RWPE2 (cell line): ENCODE measurements at regions not wholly inside any gene's neighbourhood (a gene's known extent, or its start where the extent isn't known, plus 50 kb on each side); places are given as distances from the start of the nearest gene placed in this dataset.

Experiments used
- ATAC-seq: fragments of 200-7000 bp; cut with Tn5 transposase; 3 replicates; pipeline ENCODE4 v1.9.1; 2021; ENCODE audit warnings: low read depth
- DNase-seq: peaks from one replicate; pipeline ENCODE4 v3.0.0-alpha.2; 2020; ENCODE audit warnings: low spot score
- H3K27ac ChIP-seq: fragments of 450-650 bp; 2 replicates; pipeline ENCODE4 v1.5.1; 2017; ENCODE audit warnings: mild to moderate bottlenecking; ENCODE audit not compliant: poor library complexity, severe bottlenecking
- H3K27me3 ChIP-seq: fragments of 250-450 bp; sonication (Bioruptor Pico); 2 replicates; pipeline ENCODE4 v1.5.1; 2021; ENCODE audit warnings: mild to moderate bottlenecking, moderate library complexity; ENCODE audit not compliant: insufficient read depth, poor library complexity, severe bottlenecking
- H3K36me3 ChIP-seq: fragments of 250-450 bp; sonication (Bioruptor Pico); 2 replicates; pipeline ENCODE4 v1.5.1; 2020; ENCODE audit warnings: low read depth, mild to moderate bottlenecking, moderate library complexity
- H3K4me1 ChIP-seq: fragments of 250-450 bp; sonication (Bioruptor Pico); 2 replicates; pipeline ENCODE4 v1.5.1; 2021; ENCODE audit warnings: mild to moderate bottlenecking, moderate library complexity; ENCODE audit not compliant: insufficient read depth, poor library complexity, severe bottlenecking
- H3K4me3 ChIP-seq: fragments of 250-450 bp; sonication (Bioruptor Pico); 2 replicates; pipeline ENCODE4 v1.5.1; 2021; ENCODE audit warnings: mild to moderate bottlenecking, moderate library complexity; ENCODE audit not compliant: severe bottlenecking
- H3K9me3 ChIP-seq: fragments of 250-450 bp; sonication (Bioruptor Pico); 2 replicates; pipeline ENCODE4 v1.5.1; 2021; ENCODE audit warnings: mild to moderate bottlenecking, moderate library complexity; ENCODE audit not compliant: severe bottlenecking
- TF ChIP-seq, protein P1 (sequence below): fragments of 450-650 bp; IDR thresholded peaks from one replicate; pipeline ENCODE4 v1.5.1; 2017; ENCODE audit warnings: mild to moderate bottlenecking, moderate library complexity; ENCODE audit not compliant: poor library complexity, severe bottlenecking

DNA sequence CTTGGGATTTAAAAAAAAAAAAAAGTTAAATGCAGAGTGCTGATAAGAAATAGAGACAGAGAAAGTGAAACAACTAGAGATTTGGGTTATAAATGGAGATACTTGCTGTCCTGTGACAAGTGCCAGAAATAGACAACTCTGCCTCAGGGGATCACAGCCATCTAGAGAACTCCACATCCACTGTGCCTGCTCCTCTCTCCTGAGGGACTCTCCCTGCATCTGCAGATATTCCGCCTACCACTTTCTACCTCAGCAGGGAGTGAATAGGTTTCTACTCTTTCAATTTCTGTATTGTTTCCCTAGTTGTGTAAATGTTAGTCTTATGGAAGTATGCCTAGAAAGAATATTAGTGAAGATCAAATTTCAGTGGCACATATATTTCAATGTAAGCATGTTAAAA is 307.2 kb downstream of the HTR1A start:
- Histone ChIP-seq H3K36me3 (no peaks in the 10 kb centered on the region), H3K27ac (no peak overlapping the region), H3K9me3 (no peaks in the 10 kb centered on the region), H3K4me3 (no peak overlapping the region), H3K4me1 (no peaks in the 10 kb centered on the region), H3K27me3 (peaks cover 13% of the 10 kb centered on the region)
- DNase-seq (no peak), ATAC-seq (no peak)
- TF ChIP-seq, protein P1, sequence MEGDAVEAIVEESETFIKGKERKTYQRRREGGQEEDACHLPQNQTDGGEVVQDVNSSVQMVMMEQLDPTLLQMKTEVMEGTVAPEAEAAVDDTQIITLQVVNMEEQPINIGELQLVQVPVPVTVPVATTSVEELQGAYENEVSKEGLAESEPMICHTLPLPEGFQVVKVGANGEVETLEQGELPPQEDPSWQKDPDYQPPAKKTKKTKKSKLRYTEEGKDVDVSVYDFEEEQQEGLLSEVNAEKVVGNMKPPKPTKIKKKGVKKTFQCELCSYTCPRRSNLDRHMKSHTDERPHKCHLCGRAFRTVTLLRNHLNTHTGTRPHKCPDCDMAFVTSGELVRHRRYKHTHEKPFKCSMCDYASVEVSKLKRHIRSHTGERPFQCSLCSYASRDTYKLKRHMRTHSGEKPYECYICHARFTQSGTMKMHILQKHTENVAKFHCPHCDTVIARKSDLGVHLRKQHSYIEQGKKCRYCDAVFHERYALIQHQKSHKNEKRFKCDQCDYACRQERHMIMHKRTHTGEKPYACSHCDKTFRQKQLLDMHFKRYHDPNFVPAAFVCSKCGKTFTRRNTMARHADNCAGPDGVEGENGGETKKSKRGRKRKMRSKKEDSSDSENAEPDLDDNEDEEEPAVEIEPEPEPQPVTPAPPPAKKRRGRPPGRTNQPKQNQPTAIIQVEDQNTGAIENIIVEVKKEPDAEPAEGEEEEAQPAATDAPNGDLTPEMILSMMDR = no peak

DNA sequence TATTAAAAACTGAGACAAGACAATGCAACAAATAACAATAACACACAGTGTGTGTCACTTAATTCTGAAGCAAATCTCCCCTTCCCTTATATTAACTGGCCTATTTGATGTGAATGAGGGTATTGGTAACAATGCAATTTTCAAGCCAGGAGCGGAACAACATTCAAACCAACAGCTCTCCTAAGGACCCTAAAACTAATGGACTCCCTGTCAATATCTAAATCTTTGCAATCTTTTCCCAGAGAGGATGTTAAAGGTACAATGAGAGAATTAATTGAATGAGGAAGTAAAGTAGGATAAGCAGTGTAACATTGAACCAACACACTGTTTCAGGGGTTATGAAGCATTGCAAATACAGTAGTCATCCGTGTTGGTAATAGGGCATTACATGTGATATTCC is 311.7 kb downstream of the HTR1A start:
- peaks cover 9% of the 10 kb centered on the region for H3K27me3 ChIP-seq
- no peaks in the 10 kb centered on the region for H3K36me3 ChIP-seq
- no peak for DNase-seq
- no peaks in the 10 kb centered on the region for H3K4me1 ChIP-seq
- TF ChIP-seq, protein P1 = no peak
- no peak for ATAC-seq
- no peaks in the 10 kb centered on the region for H3K9me3 ChIP-seq
- no peak overlapping the region for H3K4me3 ChIP-seq
- H3K27ac ChIP-seq = no peak overlapping the region

DNA sequence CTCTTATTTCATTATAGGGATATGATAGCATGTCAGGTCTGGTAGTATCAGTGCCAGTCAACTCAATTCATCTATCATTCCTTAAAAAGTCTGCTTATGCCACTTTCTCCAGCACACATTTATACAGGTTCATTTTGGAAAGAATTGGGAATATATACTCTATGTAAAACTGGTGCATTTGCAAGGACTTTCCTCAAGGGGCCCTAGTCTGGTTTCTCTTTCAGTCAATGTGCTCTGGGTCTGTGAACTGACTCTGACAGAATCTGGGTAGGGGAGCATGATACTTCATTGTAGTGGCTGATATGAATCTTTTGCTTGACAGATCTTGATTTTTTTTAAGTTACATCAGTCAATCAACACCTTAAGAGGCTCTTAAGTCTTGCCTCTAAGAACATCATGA is 313.9 kb downstream of the HTR1A start:
- H3K36me3 ChIP-seq = no peaks in the 10 kb centered on the region

DNA sequence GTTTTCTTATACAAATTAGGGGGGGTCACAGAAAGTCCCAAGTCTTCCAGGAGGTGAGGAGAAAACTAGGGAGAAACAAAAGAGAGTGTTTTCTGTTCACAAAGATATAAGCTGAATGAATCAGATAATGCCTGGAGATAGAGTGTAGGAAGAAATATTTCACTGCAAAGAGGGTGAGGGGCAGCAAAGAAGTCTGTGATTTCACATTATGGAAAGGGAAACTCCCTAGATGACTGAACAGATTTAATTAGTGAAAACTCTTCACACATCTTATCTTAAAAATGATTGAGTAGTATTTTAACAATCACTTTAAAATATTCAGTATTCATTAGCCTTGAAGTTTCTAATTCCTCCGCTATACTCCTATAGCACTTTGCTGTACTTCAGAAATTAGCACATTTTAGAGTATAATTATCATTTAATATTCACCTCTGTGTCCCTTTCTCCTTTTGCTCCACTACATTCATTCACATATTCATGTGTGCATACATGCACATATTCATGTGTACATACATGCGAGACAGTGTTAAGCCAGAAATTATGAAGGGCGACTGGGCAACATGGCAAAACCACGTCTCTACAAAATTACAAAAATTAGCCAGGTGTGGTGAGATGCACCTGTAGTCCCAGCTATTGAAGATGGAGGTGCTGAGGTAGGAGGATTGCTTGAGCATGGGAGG is 332.2 kb downstream of the HTR1A start:
- no peaks in the 10 kb centered on the region for H3K27me3 ChIP-seq
- no peaks in the 10 kb centered on the region for H3K4me1 ChIP-seq
- DNase-seq (no peak), ATAC-seq (no peak)
- TF ChIP-seq, protein P1 = no peak
- H3K27ac ChIP-seq = no peak overlapping the region
- H3K4me3 ChIP-seq = no peak overlapping the region
- H3K9me3 ChIP-seq = no peaks in the 10 kb centered on the region
- no peaks in the 10 kb centered on the region for H3K36me3 ChIP-seq

More for the DNA sequence above, 313.9 kb downstream of the HTR1A start:
- no peaks in the 10 kb centered on the region for H3K4me1 ChIP-seq
- no peak overlapping the region for H3K4me3 ChIP-seq
- no peak for DNase-seq
- no peak for ATAC-seq
- peaks cover 4% of the 10 kb centered on the region for H3K27me3 ChIP-seq
- no peak overlapping the region for H3K27ac ChIP-seq
- H3K9me3 ChIP-seq = no peaks in the 10 kb centered on the region
- TF ChIP-seq, protein P1 = no peak

DNA sequence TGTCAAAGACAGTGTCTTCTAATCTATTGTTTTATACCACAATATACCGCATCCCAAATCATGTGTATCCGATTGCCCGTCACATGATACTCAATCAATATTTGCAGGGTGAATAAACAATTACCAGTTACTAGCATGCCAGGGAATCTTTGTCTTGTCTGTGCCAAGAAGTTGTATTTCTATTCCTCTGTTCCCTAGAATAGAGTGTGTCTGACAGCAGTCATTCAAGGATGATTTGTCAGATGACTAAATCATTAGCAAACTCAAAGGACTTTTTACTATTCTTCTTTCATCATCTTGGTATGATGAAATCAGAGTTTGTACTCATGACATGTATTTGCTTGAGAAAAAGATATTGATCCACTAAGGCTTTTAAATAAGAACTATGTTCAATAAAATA is 348.8 kb downstream of the HTR1A start:
- TF ChIP-seq, protein P1 = no peak
- Histone ChIP-seq H3K4me3 (no peak overlapping the region), H3K27me3 (peaks cover 6% of the 10 kb centered on the region), H3K36me3 (no peaks in the 10 kb centered on the region), H3K4me1 (no peaks in the 10 kb centered on the region), H3K27ac (no peak overlapping the region), H3K9me3 (no peaks in the 10 kb centered on the region)
- DNase-seq (no peak), ATAC-seq (no peak)
